ENCODE measurements at regions not wholly inside any gene's neighbourhood (a gene's known extent, or its start where the extent isn't known, plus 50 kb on each side); places are given as distances from the start of the nearest gene placed in this dataset.

GRCh38 chr5:143676802-143677201 is 135.2 kb upstream of the HMHB1 start:
- no peak for TF ChIP-seq CTCF (IDR thresholded peaks at IDR 0.05; ENCODE audit: insufficient read depth, low read depth, low read length)
- DNase-seq (ENCODE audit: low read depth) = no peak
- no peak overlapping the region for H3K4me3 ChIP-seq (ENCODE audit: low read depth, low read length)

GRCh38 chr5:143674469-143674786 is 137.5 kb upstream of the HMHB1 start:
- no peak for TF ChIP-seq CTCF (IDR thresholded peaks at IDR 0.05; ENCODE audit: insufficient read depth, low read depth, low read length)
- DNase-seq (ENCODE audit: low read depth) = no peak

GRCh38 chr5:143673676-143674468 is 138.1 kb upstream of the HMHB1 start:
- no peak for TF ChIP-seq CTCF (IDR thresholded peaks at IDR 0.05; ENCODE audit: insufficient read depth, low read depth, low read length)

More at GRCh38 chr5:143674469-143674786, 137.5 kb upstream of the HMHB1 start:
- no peak overlapping the region for H3K4me3 ChIP-seq (ENCODE audit: low read depth, low read length)

GRCh38 chr5:143672806-143673205 is 139.2 kb upstream of the HMHB1 start:
- TF ChIP-seq CTCF (IDR thresholded peaks at IDR 0.05; ENCODE audit: insufficient read depth, low read depth, low read length) = no peak
- no peak overlapping the region for H3K4me3 ChIP-seq (ENCODE audit: low read depth, low read length)
- DNase-seq (ENCODE audit: low read depth) = no peak

More at GRCh38 chr5:143673676-143674468, 138.1 kb upstream of the HMHB1 start:
- no peak overlapping the region for H3K4me3 ChIP-seq (ENCODE audit: low read depth, low read length)
- DNase-seq (ENCODE audit: low read depth) = no peak

GRCh38 chr5:143671674-143672569 is 140.0 kb upstream of the HMHB1 start:
- no peak for DNase-seq (ENCODE audit: low read depth)
- TF ChIP-seq CTCF (IDR thresholded peaks at IDR 0.05; ENCODE audit: insufficient read depth, low read depth, low read length) = no peak
- no peak overlapping the region for H3K4me3 ChIP-seq (ENCODE audit: low read depth, low read length)

GRCh38 chr5:143671021-143671420 is 140.9 kb upstream of the HMHB1 start:
- H3K4me3 ChIP-seq (ENCODE audit: low read depth, low read length) = no peak overlapping the region
- TF ChIP-seq CTCF (IDR thresholded peaks at IDR 0.05; ENCODE audit: insufficient read depth, low read depth, low read length) = no peak
- DNase-seq (ENCODE audit: low read depth) = no peak

All from fibroblast of villous mesenchyme (primary cell).